ENCODE measurements at regions not wholly inside any gene's neighbourhood (a gene's known extent, or its start where the extent isn't known, plus 50 kb on each side); places are given as distances from the start of the nearest gene placed in this dataset.

DNA sequence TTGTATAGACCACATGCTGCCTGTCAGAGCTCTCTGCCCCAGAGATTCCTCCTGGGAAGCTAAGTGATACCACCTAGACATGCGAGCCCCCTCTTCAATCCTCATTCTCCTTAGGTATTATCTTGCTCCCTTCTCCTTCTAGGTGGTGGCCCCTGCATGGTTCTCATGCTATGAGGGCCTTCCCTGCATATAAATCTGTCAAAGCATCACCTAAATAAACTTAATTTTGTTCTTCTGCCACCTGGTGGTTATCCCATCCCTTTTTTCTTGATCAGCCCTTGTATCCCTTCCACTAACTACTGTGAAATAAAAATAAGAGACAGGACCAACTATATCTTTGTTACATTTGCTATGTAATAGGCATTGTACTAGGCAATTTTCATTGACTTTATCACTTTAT is 242.1 kb downstream of the CDC14C start:
- H3K4me1 ChIP-seq (ENCODE audit: control insufficient read depth in 1 of 2, insufficient read depth in 2 of 2, low read length in 2 of 2): no peaks in the 10 kb centered on the region
- H3K9me2 ChIP-seq (ENCODE audit: insufficient read depth): no peaks in the 10 kb centered on the region
- POLR2A ChIA-PET: no interaction called here
- H3K27ac ChIP-seq (ENCODE audit: low read depth, low read length): no peak overlapping the region
- no peaks in the 10 kb centered on the region for H4K20me1 ChIP-seq (ENCODE audit: insufficient read depth)
- CTCF ChIA-PET: no interaction called here
- peaks cover 6 to 16% of the 10 kb centered on the region in 2 experiments; a peak in 2 of 4 replicates for H3K9me3 ChIP-seq (ENCODE audit: control insufficient read depth in 1 of 2, insufficient read depth in 1 of 2, low read depth in 1 of 2, low read length in 2 of 2)
- ATAC-seq (no peak), DNase-seq (ENCODE audit: low read depth, low spot score) (no peak)
- no peaks in the 10 kb centered on the region for H3K36me3 ChIP-seq (ENCODE audit: control insufficient read depth in 1 of 2, insufficient read depth in 2 of 2, low read length in 2 of 2)
- no peak overlapping the region for H3K4me2 ChIP-seq (ENCODE audit: low read length)
- H3K4me3 ChIP-seq (replicated peaks in 1 of 2; ENCODE audit: low read depth in 1 of 2, low read length in 2 of 2): no peak overlapping the region
- BruUV-seq (replicated peaks): no TSS peak
- intact Hi-C loops (cut with micrococcal nuclease): no loop called here
- no peak overlapping the region for H2AFZ ChIP-seq (ENCODE audit: low read depth, low read length, poor library complexity, severe bottlenecking)
- RAD21 ChIA-PET (ENCODE audit: low non-redundant PET in 1 of 2, low total read pairs in 2 of 2, uncharacterized antibody in 2 of 2, unreplicated experiment in 2 of 2): no interaction called here
- H3K27me3 ChIP-seq (ENCODE audit: insufficient read depth, low read length): no peaks in the 10 kb centered on the region
- H3K9ac ChIP-seq (ENCODE audit: low read length): no peak overlapping the region
- TF ChIP-seq RAD21 (IDR thresholded peaks at IDR 0.05; ENCODE audit: low read depth): no peak
- TF ChIP-seq EZH2 (IDR thresholded peaks at IDR 0.05): no peak
- TF ChIP-seq CEBPB (IDR thresholded peaks at IDR 0.05; ENCODE audit: low read depth): no peak
- TF ChIP-seq, protein P1, sequence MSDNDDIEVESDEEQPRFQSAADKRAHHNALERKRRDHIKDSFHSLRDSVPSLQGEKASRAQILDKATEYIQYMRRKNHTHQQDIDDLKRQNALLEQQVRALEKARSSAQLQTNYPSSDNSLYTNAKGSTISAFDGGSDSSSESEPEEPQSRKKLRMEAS (IDR thresholded peaks at IDR 0.05): no peak
- TF ChIP-seq EGR1 (IDR thresholded peaks at IDR 0.05; ENCODE audit: low read depth): no peak
- no peak for TF ChIP-seq TCF7L2 (IDR thresholded peaks at IDR 0.05; ENCODE audit: borderline replicate concordance, extremely low read depth, insufficient read depth, insufficient read length)
- no peaks in the 10 kb centered on the region for H3K79me2 ChIP-seq (ENCODE audit: insufficient read depth, low read length)

- CTCF ChIA-PET: no interaction called here
- POLR2A ChIA-PET: no interaction called here
- no peak overlapping the region for H3K27ac ChIP-seq (ENCODE audit: low read depth, low read length)
- ATAC-seq (no peak), DNase-seq (ENCODE audit: low read depth, low spot score) (no peak)
- RAD21 ChIA-PET (ENCODE audit: low non-redundant PET in 1 of 2, low total read pairs in 2 of 2, uncharacterized antibody in 2 of 2, unreplicated experiment in 2 of 2): no interaction called here
- H4K20me1 ChIP-seq (ENCODE audit: insufficient read depth): no peaks in the 10 kb centered on the region
- intact Hi-C loops (cut with micrococcal nuclease): no loop called here
- TF ChIP-seq CBX3 (IDR thresholded peaks at IDR 0.05; ENCODE audit: low read depth) (no peak), TCF7L2 (IDR thresholded peaks at IDR 0.05; ENCODE audit: borderline replicate concordance, extremely low read depth, insufficient read depth, insufficient read length) (no peak), SRF (IDR thresholded peaks at IDR 0.05; ENCODE audit: low read depth) (no peak), CEBPB (IDR thresholded peaks at IDR 0.05; ENCODE audit: low read depth) (no peak), RAD21 (IDR thresholded peaks at IDR 0.05; ENCODE audit: low read depth) (no peak), POLR2AphosphoS5 (IDR thresholded peaks at IDR 0.05; ENCODE audit: low read depth, low read length) (no peak), FOSL1 (IDR thresholded peaks at IDR 0.05; ENCODE audit: low read depth) (no peak), SIN3A (IDR thresholded peaks at IDR 0.05; ENCODE audit: low read depth) (no peak), YY1 (IDR thresholded peaks at IDR 0.05; ENCODE audit: extremely low read depth, insufficient replicate concordance, low read depth, low read length) (no peak), REST (IDR thresholded peaks at IDR 0.05; ENCODE audit: low read depth) (no peak), SP1 (IDR thresholded peaks at IDR 0.05; ENCODE audit: low read depth) (no peak), POLR2A (IDR thresholded peaks at IDR 0.05; ENCODE audit: borderline replicate concordance, extremely low read depth, insufficient read depth, insufficient read length) (no peak), ZFX (IDR thresholded peaks at IDR 0.05) (no peak), EGR1 (IDR thresholded peaks at IDR 0.05; ENCODE audit: low read depth) (no peak), ELF1 (IDR thresholded peaks at IDR 0.05; ENCODE audit: borderline replicate concordance, low read depth) (no peak)
- H2AFZ ChIP-seq (ENCODE audit: low read depth, low read length, poor library complexity, severe bottlenecking): no peak overlapping the region
- H3K4me2 ChIP-seq (ENCODE audit: low read length): no peak overlapping the region
- H3K4me3 ChIP-seq (replicated peaks in 1 of 2; ENCODE audit: low read depth in 1 of 2, low read length in 2 of 2): no peak overlapping the region
- no peaks in the 10 kb centered on the region for H3K36me3 ChIP-seq (ENCODE audit: control insufficient read depth in 1 of 2, insufficient read depth in 2 of 2, low read length in 2 of 2)
- no peak overlapping the region for H3K9ac ChIP-seq (ENCODE audit: low read length)
- H3K79me2 ChIP-seq (ENCODE audit: insufficient read depth, low read length): no peaks in the 10 kb centered on the region
- no TSS peak for BruUV-seq (replicated peaks)
- H3K9me3 ChIP-seq (ENCODE audit: control insufficient read depth in 1 of 2, insufficient read depth in 1 of 2, low read depth in 1 of 2, low read length in 2 of 2): peaks cover 6 to 34% of the 10 kb centered on the region in 2 experiments; a peak in 2 of 4 replicates
- H3K27me3 ChIP-seq (ENCODE audit: insufficient read depth, low read length): no peaks in the 10 kb centered on the region
- H3K9me2 ChIP-seq (ENCODE audit: insufficient read depth): no peaks in the 10 kb centered on the region
- H3K4me1 ChIP-seq (ENCODE audit: control insufficient read depth in 1 of 2, insufficient read depth in 2 of 2, low read length in 2 of 2): no peaks in the 10 kb centered on the region
Observed at GRCh38 chr7:49172639-49173038, 248.3 kb downstream of the CDC14C start.
